BE2C (cell line): ENCODE measurements at regions not wholly inside any gene's neighbourhood (a gene's known extent, or its start where the extent isn't known, plus 50 kb on each side); places are given as distances from the start of the nearest gene placed in this dataset.

ENCODE experiments used
- DNase-seq: peaks from one replicate; pipeline ENCODE4 v3.0.0-alpha.2; 2020
- H3K27me3 ChIP-seq: fragments of 250-450 bp; sonication (Bioruptor Pico); 2 replicates; pipeline ENCODE4 v1.5.1; 2020; ENCODE audit warnings: mild to moderate bottlenecking
- H3K36me3 ChIP-seq: fragments of 250-450 bp; sonication (Bioruptor Pico); 2 replicates; pipeline ENCODE4 v1.5.1; 2020; ENCODE audit warnings: mild to moderate bottlenecking
- H3K4me1 ChIP-seq: fragments of 250-450 bp; sonication (Bioruptor Pico); 2 replicates; pipeline ENCODE4 v1.5.1; 2020
- H3K4me3 ChIP-seq: 2 replicates; pipeline ENCODE4 v1.5.1; 2011; ENCODE audit warnings: low read depth, low read length
- H3K9me3 ChIP-seq: fragments of 250-450 bp; sonication (Bioruptor Pico); 2 replicates; pipeline ENCODE4 v1.5.1; 2020
- TF ChIP-seq, protein P1 (sequence below): IDR thresholded peaks from 2 replicates; pipeline ENCODE4 v1.5.1; 2012; ENCODE audit warnings: mild to moderate bottlenecking, low read depth, low read length

DNA sequence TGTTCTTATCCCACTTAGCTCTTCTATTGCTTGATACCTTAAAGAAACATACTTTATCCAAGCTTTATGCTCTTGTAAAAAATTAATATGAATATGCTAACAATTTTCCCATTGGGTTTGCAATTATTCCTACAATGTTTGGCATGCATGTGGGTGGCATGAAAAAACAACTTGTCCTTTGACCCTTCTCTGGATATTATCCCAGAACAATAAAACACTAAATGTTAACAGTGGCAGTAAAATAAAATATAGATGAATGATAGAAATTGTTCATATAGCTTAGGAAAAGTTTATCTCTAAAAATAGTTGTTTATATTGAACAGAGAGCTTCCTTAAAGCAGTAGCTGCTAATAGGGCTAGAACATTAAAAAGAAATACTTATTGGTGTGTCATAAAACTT is 860.5 kb upstream of the LRRC4C start:
- DNase-seq, result no peak
- H3K4me3 ChIP-seq, result no peak overlapping the region
- TF ChIP-seq, protein P1, sequence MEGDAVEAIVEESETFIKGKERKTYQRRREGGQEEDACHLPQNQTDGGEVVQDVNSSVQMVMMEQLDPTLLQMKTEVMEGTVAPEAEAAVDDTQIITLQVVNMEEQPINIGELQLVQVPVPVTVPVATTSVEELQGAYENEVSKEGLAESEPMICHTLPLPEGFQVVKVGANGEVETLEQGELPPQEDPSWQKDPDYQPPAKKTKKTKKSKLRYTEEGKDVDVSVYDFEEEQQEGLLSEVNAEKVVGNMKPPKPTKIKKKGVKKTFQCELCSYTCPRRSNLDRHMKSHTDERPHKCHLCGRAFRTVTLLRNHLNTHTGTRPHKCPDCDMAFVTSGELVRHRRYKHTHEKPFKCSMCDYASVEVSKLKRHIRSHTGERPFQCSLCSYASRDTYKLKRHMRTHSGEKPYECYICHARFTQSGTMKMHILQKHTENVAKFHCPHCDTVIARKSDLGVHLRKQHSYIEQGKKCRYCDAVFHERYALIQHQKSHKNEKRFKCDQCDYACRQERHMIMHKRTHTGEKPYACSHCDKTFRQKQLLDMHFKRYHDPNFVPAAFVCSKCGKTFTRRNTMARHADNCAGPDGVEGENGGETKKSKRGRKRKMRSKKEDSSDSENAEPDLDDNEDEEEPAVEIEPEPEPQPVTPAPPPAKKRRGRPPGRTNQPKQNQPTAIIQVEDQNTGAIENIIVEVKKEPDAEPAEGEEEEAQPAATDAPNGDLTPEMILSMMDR, result no peak
- H3K36me3 ChIP-seq, result no peaks in the 10 kb centered on the region
- no peaks in the 10 kb centered on the region for H3K4me1 ChIP-seq
- H3K27me3 ChIP-seq, result no peaks in the 10 kb centered on the region
- H3K9me3 ChIP-seq, result no peaks in the 10 kb centered on the region

DNA sequence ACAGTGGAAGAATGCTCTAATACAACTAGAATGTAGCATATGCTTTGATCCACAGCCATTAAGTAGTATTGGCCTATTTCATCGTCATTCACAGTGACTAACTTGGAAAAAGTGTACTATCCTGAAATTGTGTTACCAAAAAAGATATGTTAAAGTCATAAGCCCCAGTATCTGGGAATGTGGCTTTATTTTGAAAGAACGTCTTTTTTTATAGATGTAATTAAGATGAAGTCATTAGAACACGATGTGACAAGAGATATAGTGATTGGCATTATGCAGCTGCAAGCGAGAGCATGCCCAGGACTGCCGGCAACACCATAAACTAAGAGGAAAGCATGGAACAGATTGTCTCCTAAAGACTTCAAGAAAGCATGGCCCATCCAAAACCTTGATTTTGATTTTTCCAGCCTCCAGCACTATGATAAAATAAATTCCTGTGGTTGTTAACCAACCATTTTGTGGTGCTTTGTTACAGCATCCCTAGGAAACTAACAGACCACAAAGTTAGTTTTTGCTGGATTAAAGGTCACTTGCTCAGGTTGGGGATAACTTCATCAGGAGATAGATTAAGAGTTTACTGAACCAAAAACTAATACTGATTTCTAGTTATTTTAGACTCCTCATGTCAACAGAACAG is 870.6 kb upstream of the LRRC4C start:
- H3K4me1 ChIP-seq, result no peaks in the 10 kb centered on the region
- no peaks in the 10 kb centered on the region for H3K27me3 ChIP-seq
- no peak for DNase-seq
- TF ChIP-seq, protein P1, result no peak
- H3K36me3 ChIP-seq, result no peaks in the 10 kb centered on the region
- H3K9me3 ChIP-seq, result no peaks in the 10 kb centered on the region
- no peak overlapping the region for H3K4me3 ChIP-seq

DNA sequence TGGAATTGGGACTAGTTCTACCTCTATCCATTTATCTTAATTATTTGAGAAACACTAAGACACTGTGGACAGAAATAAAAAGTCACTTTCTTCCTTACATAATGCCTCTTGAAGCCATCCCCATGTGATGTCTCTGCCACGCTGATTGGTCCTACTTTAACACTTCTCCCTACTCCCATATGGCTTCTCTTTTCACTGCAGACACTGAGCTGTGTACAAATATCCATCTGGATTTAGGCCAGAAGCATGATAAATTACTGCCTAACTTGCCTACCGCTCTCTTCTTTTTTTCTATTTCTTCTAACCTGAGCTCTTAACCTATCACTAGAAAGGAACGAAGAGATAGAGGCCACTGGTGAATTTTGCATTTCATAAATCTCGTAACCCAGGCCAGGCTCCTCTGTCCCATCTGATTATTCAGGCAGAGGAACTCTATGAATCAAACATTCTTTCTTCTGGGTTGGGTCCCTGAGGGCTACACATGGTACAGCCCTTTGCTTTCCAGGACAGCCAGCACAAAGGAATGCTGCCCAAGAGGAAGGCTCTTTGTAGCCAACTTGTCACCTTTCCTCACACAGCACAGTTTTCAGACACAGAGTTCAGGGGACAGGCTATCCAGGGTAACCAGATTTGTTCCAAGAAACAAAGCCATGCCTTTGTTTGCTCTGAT is 878.5 kb upstream of the LRRC4C start:
- Histone ChIP-seq H3K36me3 (no peaks in the 10 kb centered on the region), H3K9me3 (no peaks in the 10 kb centered on the region), H3K27me3 (no peaks in the 10 kb centered on the region), H3K4me3 (no peak overlapping the region), H3K4me1 (no peaks in the 10 kb centered on the region)
- TF ChIP-seq, protein P1, result no peak
- DNase-seq, result no peak

DNA sequence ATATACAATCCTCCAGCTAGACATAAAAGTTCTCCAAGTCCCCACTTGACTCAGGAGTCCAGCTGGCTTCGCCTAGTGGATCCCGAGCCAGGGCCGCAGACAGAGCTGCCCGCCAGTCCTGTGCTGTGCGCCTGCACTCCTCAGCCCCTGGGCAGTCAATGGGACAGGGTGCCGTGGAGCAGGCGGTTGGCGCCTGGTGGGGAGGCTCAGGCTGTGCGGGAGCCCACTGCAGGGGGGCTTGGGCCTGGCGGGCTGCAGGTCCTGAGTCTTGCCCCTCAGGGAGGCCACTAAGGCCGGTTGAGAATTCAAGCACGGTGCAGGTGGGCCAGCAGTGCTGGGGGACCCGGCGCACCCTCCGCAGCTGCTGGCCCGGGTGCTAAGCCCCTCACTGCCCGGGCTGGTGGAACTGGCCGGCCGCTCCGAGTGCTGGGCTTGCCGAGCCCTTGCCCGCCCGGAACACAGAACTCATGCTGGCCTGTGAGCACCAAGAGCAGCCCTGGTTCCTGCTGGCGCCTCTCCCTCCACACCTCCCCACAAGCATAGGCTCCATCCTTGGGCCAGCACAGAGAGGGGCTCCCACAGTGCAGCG is 884.8 kb upstream of the LRRC4C start:
- Histone ChIP-seq H3K4me3 (no peak overlapping the region), H3K4me1 (no peaks in the 10 kb centered on the region), H3K36me3 (no peaks in the 10 kb centered on the region), H3K9me3 (no peaks in the 10 kb centered on the region), H3K27me3 (no peaks in the 10 kb centered on the region)
- DNase-seq, result no peak
- TF ChIP-seq, protein P1, result no peak

DNA sequence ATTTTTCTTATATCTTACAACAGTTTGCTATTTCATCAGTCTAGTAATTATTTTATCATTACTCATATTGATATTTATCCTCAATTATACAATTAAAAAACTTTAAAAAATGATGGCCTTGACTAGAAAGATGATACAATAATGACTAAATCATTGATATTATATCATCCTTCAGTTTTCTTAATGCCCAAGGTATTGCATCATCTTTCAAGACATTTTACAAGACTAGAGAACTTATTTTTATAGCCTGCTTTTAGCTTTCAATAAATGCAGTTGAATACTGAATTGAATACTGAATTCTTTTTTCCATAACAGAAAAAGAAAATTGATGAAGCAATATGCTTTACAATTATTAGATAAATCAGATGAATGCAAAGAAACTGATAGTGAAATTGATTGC is 886.5 kb upstream of the LRRC4C start:
- no peak for DNase-seq
- Histone ChIP-seq H3K36me3 (no peaks in the 10 kb centered on the region), H3K9me3 (no peaks in the 10 kb centered on the region), H3K4me1 (no peaks in the 10 kb centered on the region), H3K4me3 (no peak overlapping the region), H3K27me3 (no peaks in the 10 kb centered on the region)
- TF ChIP-seq, protein P1, result no peak

DNA sequence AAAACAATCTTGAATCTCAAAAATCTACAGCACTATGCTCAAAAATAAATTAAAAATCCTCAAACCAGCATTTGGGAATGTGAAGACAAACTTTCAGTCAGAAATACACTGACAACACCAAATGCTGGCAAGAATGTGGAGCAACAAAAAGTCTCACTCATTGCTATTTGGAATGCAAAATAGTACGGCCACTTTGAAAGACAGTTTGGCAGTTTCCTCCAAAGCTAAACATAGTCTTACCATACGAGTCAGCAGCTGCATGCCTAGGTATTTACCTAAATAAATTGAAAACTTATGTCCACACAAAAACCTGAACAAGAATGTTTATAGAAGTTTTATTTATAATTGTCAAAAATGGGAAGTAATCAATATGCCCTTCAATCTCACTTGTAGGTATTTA is 904.2 kb upstream of the LRRC4C start:
- no peaks in the 10 kb centered on the region for H3K9me3 ChIP-seq
- no peak for DNase-seq
- H3K4me1 ChIP-seq, result no peaks in the 10 kb centered on the region
- no peaks in the 10 kb centered on the region for H3K36me3 ChIP-seq
- TF ChIP-seq, protein P1, result no peak
- H3K27me3 ChIP-seq, result no peaks in the 10 kb centered on the region
- no peak overlapping the region for H3K4me3 ChIP-seq
